H9 (cell line): ENCODE measurements at regions not wholly inside any gene's neighbourhood (a gene's known extent, or its start where the extent isn't known, plus 50 kb on each side); places are given as distances from the start of the nearest gene placed in this dataset.
A peak's percentile ranks its signal among the peaks of the same experiment; 100 is the strongest.

ENCODE experiments used
- DNase-seq: peaks from one replicate; pipeline ENCODE4 v3.0.0-alpha.2; 2017
- H2AFZ ChIP-seq: one replicate; pipeline ENCODE4 v1.6.1; 2013; ENCODE audit warnings: mild to moderate bottlenecking, low read length, control low read depth, moderate library complexity
- H2AK5ac ChIP-seq: 2 replicates; pipeline ENCODE4 v1.6.1; 2013; ENCODE audit warnings: low read length, control low read depth, mixed read lengths; ENCODE audit not compliant: insufficient read length
- H2BK120ac ChIP-seq: one replicate; pipeline ENCODE4 v1.6.1; 2013; ENCODE audit warnings: low read depth, mild to moderate bottlenecking, low read length, control low read depth, inconsistent platforms; ENCODE audit not compliant: poor library complexity, severe bottlenecking
- H2BK12ac ChIP-seq: 2 replicates; pipeline ENCODE4 v1.6.1; 2013; ENCODE audit warnings: low read length, control low read depth, mixed read lengths, low read depth; ENCODE audit not compliant: insufficient read length
- H2BK15ac ChIP-seq: 2 replicates; pipeline ENCODE4 v1.6.1; 2013; ENCODE audit warnings: low read depth, low read length, control low read depth
- H2BK20ac ChIP-seq: one replicate; pipeline ENCODE4 v1.6.1; 2013; ENCODE audit warnings: low read depth, mild to moderate bottlenecking, low read length, control low read depth, inconsistent platforms; ENCODE audit not compliant: poor library complexity, severe bottlenecking
- H2BK5ac ChIP-seq: 2 replicates; pipeline ENCODE4 v1.6.1; 2013; ENCODE audit warnings: low read length, control low read depth, mixed read lengths; ENCODE audit not compliant: insufficient read length
- H3K14ac ChIP-seq: 2 replicates; pipeline ENCODE4 v1.6.1; 2013; ENCODE audit warnings: low read length, control low read depth; ENCODE audit not compliant: insufficient read depth
- H3K18ac ChIP-seq: 2 replicates; pipeline ENCODE4 v1.6.1; 2013; ENCODE audit warnings: low read depth, mild to moderate bottlenecking, mixed read lengths, low read length, control low read depth; ENCODE audit not compliant: insufficient read length
- H3K23ac ChIP-seq: 2 replicates; pipeline ENCODE4 v1.6.1; 2013; ENCODE audit warnings: low read length, control low read depth, mixed read lengths, low read depth; ENCODE audit not compliant: insufficient read length
- H3K23me2 ChIP-seq: 2 replicates; pipeline ENCODE4 v1.6.1; 2013; ENCODE audit warnings: low read depth, mild to moderate bottlenecking, mixed read lengths, low read length, control low read depth; ENCODE audit not compliant: insufficient read length, poor library complexity, severe bottlenecking
- H3K27ac ChIP-seq: 2 replicates; pipeline ENCODE4 v1.5.1; 2013; ENCODE audit warnings: low read length, control low read depth, mixed read lengths, low read depth; ENCODE audit not compliant: insufficient read length
- H3K27me3 ChIP-seq: 2 replicates; pipeline ENCODE4 v1.6.1; 2013; ENCODE audit warnings: low read length, control low read depth, inconsistent platforms; ENCODE audit not compliant: insufficient read depth
- H3K4ac ChIP-seq: 2 replicates; pipeline ENCODE4 v1.6.1; 2013; ENCODE audit warnings: low read depth, mild to moderate bottlenecking, control low read depth, inconsistent platforms, low read length, moderate library complexity
- H3K4me1 ChIP-seq: 2 replicates; pipeline ENCODE4 v1.6.1; 2013; ENCODE audit warnings: low read length, control low read depth, inconsistent platforms; ENCODE audit not compliant: insufficient read depth
- H3K4me2 ChIP-seq: 2 replicates; pipeline ENCODE4 v1.6.1; 2013; ENCODE audit warnings: low read length, control low read depth, mixed read lengths; ENCODE audit not compliant: insufficient read length, insufficient read depth
- H3K56ac ChIP-seq: 2 replicates; pipeline ENCODE4 v1.6.1; 2013; ENCODE audit warnings: low read depth, mild to moderate bottlenecking, mixed read lengths, low read length, control low read depth; ENCODE audit not compliant: insufficient read length
- H3K79me1 ChIP-seq: 2 replicates; pipeline ENCODE4 v1.6.1; 2013; ENCODE audit warnings: low read depth, mild to moderate bottlenecking, moderate library complexity, low read length, control low read depth, inconsistent platforms; ENCODE audit not compliant: insufficient read depth, poor library complexity, severe bottlenecking
- H3K79me2 ChIP-seq: 2 replicates; pipeline ENCODE4 v1.6.1; 2013; ENCODE audit warnings: low read length, control low read depth, inconsistent platforms; ENCODE audit not compliant: insufficient read depth
- H3K9ac ChIP-seq: 2 replicates; pipeline ENCODE4 v1.6.1; 2013; ENCODE audit warnings: low read length, control low read depth, mixed read lengths; ENCODE audit not compliant: insufficient read length; ENCODE audit errors: extremely low read depth
- H3K9me3 ChIP-seq: one replicate; pipeline ENCODE4 v1.6.1; 2013; ENCODE audit warnings: low read depth, low read length, inconsistent platforms; ENCODE audit not compliant: control insufficient read depth
- H3T11ph ChIP-seq: one replicate; pipeline ENCODE4 v1.6.1; 2013; ENCODE audit warnings: mild to moderate bottlenecking, low read length, control low read depth, inconsistent platforms
- H4K20me1 ChIP-seq: one replicate; pipeline ENCODE4 v1.6.1; 2013; ENCODE audit not compliant: control insufficient read depth, insufficient read length, insufficient read depth
- H4K5ac ChIP-seq: 2 replicates; pipeline ENCODE4 v1.6.1; 2013; ENCODE audit warnings: low read depth, mild to moderate bottlenecking, mixed read lengths, low read length, control low read depth; ENCODE audit not compliant: insufficient read length
- H4K8ac ChIP-seq: replicated peaks from 2 replicates; pipeline ENCODE4 v1.6.1; 2013; ENCODE audit warnings: low read length, control low read depth, mixed read lengths, low read depth; ENCODE audit not compliant: insufficient read length
- H4K91ac ChIP-seq: 2 replicates; pipeline ENCODE4 v1.6.1; 2013; ENCODE audit warnings: low read depth, mild to moderate bottlenecking, moderate library complexity, mixed read lengths, low read length, control low read depth; ENCODE audit not compliant: insufficient read length
- H3K27ac Mint-ChIP-seq, 3 experiments: 2 replicates in 2 of 3; 3 replicates in 1 of 3; pipeline ENCODE4 v1.8.0; 2020 to 2021; ENCODE audit warnings: mixed read lengths in 3 of 3, mild to moderate bottlenecking in 1 of 3, moderate library complexity in 1 of 3
- H3K27me3 Mint-ChIP-seq: 2 replicates; pipeline ENCODE4 v1.8.0; 2021; ENCODE audit warnings: low read depth, mild to moderate bottlenecking, moderate library complexity, mixed read lengths
- H3K36me3 Mint-ChIP-seq, 3 experiments: 2 replicates in 2 of 3; 3 replicates in 1 of 3; pipeline ENCODE4 v1.8.0; 2020 to 2021; ENCODE audit warnings: low read depth in 3 of 3, mixed read lengths in 3 of 3; ENCODE audit not compliant: insufficient read depth in 1 of 3
- H3K4me1 Mint-ChIP-seq, 2 experiments: 2 replicates each; pipeline ENCODE4 v1.8.0; 2020; ENCODE audit warnings: mixed read lengths in 2 of 2
- H3K4me3 Mint-ChIP-seq, 2 experiments: 2 replicates in 1 of 2; 3 replicates in 1 of 2; pipeline ENCODE4 v1.8.0; 2020 to 2021; ENCODE audit warnings: mild to moderate bottlenecking in 2 of 2, mixed read lengths in 2 of 2, moderate library complexity in 1 of 2
- H3K9me3 Mint-ChIP-seq, 2 experiments: 2 replicates in 1 of 2; 3 replicates in 1 of 2; pipeline ENCODE4 v1.8.0; 2020; ENCODE audit warnings: mild to moderate bottlenecking in 2 of 2, mixed read lengths in 2 of 2, moderate library complexity in 1 of 2
- CTCF ChIP-seq: fragments of 200-600 bp; sonication (generic); conservative IDR thresholded peaks from 3 replicates; pipeline ENCODE4 v1.8.0; 2021; ENCODE audit warnings: antibody characterized with exemption, mild to moderate bottlenecking
- WGBS: extraction: QIAGEN DNeasy Blood & Tissue Kit; methylation state at CpG from one replicate; pipeline ENCODE4 v1.1.7; 2013; ENCODE audit warnings: missing lambda C conversion rate, low lambda C conversion rate, mixed read lengths; ENCODE audit not compliant: insufficient read length; ENCODE audit errors: extremely low coverage; 5-methylcytosine and 5-hydroxymethylcytosine counted together

- peaks cover 24% of the 10 kb centered on the region for H3K27me3 Mint-ChIP-seq
- no peaks in the 10 kb centered on the region for H3K79me1 ChIP-seq
- no peak overlapping the region for H3K4me2 ChIP-seq
- H3K4ac ChIP-seq: no peak overlapping the region
- H4K8ac ChIP-seq: no peak overlapping the region
- no peak overlapping the region for H3K27ac ChIP-seq
- DNase-seq: no peak
- no peak overlapping the region for H4K5ac ChIP-seq
- H3K9me3 ChIP-seq: no peaks in the 10 kb centered on the region
- no peak overlapping the region for H3T11ph ChIP-seq
- H4K91ac ChIP-seq: no peak overlapping the region
- no peaks in the 10 kb centered on the region for H3K23me2 ChIP-seq
- H2BK12ac ChIP-seq: no peak overlapping the region
- no peak overlapping the region for H3K18ac ChIP-seq
- H2BK120ac ChIP-seq: no peak overlapping the region
- no peak overlapping the region for H3K14ac ChIP-seq
- H3K79me2 ChIP-seq: no peaks in the 10 kb centered on the region
- peaks cover 8 to 11% of the 10 kb centered on the region in 2 experiments; a peak in 4 of 5 replicates for H3K9me3 Mint-ChIP-seq
- H3K27ac Mint-ChIP-seq: peak overlapping the region in 1 of 3 experiments; percentile 48; a peak in 1 of 7 replicates
- H3K4me3 Mint-ChIP-seq: no peak overlapping the region
- H2BK15ac ChIP-seq: no peak overlapping the region
- no peaks in the 10 kb centered on the region; the same call in 1 of the 2 replicates for H3K27me3 ChIP-seq
- H2BK20ac ChIP-seq: no peak overlapping the region
- no peak overlapping the region for H3K9ac ChIP-seq
- no peak overlapping the region for H3K23ac ChIP-seq
- H3K56ac ChIP-seq: no peak overlapping the region
- no CpG with 5 or more reads among the region's 1 CpG for WGBS
- no peak overlapping the region for H2AFZ ChIP-seq
- peaks cover 0 to 10% (median 1%) of the 10 kb centered on the region in 3 experiments; a peak in 4 of 7 replicates for H3K36me3 Mint-ChIP-seq
- H3K4me1 ChIP-seq: no peaks in the 10 kb centered on the region
- H2AK5ac ChIP-seq: no peak overlapping the region
- TF ChIP-seq CTCF: no peak
- H3K4me1 Mint-ChIP-seq: peaks cover 0 to 6% of the 10 kb centered on the region in 2 experiments; a peak in 2 of 4 replicates
- no peaks in the 10 kb centered on the region for H4K20me1 ChIP-seq
- no peak overlapping the region for H2BK5ac ChIP-seq
These were observed 202.5 kb upstream of the CADM1 start for GRCh38 chr11:115706626-115707135.
